NCI-H1417 (cell line): ENCODE measurements at regions not wholly inside any gene's neighbourhood (a gene's known extent, or its start where the extent isn't known, plus 50 kb on each side); places are given as distances from the start of the nearest gene placed in this dataset.

Source experiments
- DNase-seq, 3 experiments: peaks; one replicate each; lab custom pipeline; 2025; lab: John Stamatoyannopoulos, UW

DNA sequence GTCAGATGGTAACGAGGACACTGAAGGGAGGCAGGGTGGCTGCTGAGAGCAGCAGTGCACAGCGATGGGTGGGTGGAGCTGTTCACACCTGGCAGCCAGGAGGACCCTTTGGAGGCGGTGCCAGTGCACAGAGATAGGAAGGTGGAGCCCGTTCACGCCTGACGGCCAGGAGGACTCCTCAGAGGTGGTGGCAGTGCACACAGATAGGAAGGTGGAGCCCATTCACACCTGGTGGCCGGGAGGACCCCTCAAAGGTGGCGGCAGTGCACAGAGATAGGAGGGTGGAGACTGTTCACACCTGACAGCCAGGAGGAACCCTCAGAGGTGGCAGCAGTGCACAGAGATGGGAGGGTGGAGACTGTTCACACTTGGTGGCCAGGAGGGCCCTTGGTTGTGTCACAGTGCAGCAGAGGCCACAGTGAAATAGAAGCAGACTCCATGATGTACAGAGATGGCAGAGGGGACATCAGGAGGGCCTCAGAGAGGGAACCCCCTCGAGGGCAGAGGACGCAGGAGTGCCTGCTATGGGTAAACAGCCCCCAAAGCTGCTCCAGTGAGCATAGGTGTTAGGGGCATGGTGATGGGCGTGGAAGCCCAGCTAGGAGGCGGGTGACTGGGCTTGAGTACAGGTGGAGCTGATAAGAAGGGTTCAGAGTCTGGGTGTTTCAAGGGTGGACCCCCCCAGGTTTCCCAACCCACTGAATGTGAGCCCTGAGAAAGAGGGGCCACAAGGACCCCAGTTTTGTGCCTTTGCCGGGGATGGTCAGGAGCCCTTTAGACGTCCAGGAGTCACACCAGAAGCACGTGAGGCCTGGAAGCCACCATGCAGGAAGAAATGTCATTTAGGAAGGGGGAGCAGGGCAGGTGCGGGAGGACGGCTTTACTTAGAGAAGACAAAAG lies 566.7 kb downstream of the BRD1 start:
- DNase-seq: no peak

- DNase-seq: no peak
Measured at GRCh38 chr22:49259839-49260615, 567.6 kb downstream of the BRD1 start.

DNA sequence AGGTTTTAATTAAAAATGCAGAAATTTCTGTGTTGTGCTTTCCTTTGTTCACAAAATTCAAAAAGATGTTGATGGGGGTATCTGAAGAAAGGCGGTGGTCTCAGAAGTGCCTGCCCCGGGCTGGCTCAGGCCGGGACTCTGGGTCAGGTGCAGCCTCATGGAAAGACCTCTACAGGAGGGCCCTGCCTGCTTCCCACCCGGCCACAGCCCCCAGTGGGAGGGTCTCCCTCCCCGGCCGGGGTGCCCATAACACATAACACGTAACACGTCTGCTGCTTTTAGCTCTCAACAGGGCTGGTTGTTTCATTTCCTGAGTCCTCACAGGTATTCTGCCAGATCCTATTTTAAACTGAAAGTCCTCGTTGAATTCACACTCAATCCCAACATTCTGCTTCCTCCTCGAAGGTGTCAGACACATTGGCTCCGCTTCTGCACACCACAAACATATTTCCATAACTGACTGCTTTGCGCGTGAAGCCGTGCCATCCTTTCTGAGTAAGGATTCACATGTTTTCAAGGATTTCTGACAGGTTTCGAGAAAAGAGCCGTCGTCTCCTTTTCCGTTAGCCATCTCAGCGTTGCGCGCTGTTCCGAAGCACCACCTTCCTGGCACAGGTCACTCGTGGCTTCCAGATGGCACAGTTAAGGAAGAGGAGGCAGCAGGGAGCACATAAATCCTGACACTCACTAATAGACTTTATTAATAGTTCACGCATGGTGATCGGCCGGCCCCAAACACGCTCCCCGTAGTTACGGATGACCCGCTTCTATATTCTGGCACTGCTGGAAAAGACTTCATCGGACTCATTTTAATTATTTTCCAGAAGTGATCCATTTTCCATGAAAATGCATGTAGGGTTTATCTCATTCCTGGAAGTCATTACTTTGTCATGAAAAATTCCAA lies 569.3 kb downstream of the BRD1 start:
- no peak for DNase-seq

DNA sequence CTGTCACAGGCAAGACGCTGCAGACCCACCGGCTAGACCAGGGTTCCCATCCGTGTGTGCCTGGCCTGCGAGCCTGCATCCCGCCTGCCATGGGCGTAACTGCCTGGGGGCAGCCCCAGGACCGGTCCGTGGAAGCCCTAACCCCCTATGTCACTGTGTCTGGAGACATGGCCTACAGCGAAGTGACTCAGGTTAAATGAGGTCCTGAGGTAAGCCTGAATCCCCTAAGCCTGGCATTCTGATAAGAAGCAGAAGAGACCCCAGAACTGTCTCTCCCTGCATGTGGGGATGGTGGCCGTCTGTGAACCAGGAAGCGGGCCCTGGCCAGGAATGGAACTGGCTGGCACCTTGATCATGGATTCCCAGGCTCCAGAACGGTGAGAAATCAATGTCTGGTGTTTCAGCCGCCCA lies 570.1 kb downstream of the BRD1 start:
- DNase-seq: no peak

GRCh38 chr22:49255741-49256318 lies 571.8 kb downstream of the BRD1 start:
- DNase-seq: no peak

DNA sequence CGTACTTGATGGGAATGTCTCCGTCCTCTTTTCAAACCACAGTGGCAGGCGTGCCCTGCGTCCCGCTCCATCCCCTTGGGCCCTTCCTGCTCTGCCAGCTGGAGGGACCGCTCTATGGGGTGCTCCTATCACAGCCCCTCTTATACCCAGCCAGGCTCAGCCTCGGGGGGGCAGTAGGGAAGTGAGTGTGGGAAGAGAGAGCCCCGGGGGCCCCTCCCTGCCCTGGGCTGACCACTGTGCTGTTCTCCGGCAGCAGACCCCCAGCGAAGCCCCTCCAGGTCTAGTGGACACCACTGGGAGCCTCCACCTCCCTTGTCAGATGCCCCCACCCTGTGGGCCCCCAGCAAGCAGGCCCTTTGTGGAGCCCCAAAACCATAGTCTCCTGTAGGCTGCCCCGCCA lies 572.5 kb downstream of the BRD1 start:
- DNase-seq: no peak

DNA sequence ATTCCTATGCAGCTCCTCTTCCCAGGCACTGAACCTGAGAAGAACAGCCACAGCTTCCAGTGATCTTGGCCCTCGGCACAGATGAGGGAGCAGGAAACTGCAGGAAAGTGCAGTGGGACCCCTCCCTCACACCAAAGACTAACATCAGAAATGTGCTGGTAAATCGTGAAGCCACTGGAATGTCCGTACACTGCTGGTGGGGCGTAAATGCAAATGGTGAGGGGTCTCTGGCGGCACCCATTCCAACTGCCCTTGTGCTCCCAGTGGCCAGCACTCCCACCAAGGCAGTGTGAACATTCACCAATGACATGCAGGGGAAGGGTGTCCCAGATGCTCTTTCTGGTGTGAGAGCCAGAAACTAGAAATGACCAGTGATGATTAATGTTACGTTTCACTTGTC lies 574.0 kb downstream of the BRD1 start:
- DNase-seq: no peak

DNA sequence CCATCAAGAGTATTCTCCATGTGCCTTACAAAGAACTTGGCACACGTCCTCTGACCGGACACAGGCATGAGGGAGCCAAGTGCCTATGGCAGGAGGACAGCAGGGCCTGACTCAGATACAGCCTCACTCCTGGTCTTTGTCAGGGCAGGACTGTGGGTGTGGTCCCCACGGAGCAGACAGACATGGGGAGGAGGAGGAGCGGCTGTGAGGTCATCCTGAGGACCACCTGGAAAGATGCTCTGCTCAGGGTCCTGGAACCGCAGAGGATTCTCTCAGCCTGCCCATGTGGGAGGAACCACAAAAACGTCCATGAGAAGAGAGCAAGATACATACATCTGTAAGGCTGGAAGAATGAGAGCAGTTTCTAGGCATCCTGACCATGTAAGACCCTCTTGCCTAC lies 576.3 kb downstream of the BRD1 start:
- no peak for DNase-seq

DNA sequence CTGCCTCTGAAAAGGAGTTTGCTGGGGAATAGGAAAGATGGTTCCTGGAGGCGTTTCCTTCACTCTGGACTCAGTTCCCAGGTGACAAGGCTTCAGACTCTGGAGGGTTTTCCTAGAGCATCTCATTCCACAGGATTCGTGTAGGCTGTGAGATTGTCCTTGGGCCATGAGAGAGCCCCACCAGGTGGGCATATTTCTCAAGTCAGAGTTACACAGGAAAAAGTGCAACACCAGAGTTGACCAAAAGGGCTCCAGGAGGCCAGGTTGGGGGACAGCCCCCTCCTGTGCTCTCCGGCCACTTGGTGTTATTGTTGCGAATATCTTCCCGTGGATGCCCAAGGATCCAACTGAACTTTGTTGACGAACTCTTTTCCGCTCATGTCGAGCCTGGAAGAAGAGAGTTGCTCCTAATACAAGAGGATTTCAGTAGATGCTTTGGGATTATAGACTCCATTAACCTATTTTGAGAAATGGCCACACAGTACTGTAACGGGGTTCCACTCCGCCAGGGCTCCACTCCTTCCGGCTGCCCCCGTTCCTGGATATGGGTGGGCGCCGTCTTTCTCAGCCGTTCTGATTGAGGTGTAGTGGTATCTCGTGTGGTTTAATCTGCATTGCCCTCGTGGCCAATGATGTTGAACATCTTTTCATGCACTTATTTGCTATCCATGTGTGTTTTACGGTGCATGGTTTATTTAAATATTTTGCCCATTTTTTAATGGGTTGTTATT lies 580.3 kb downstream of the BRD1 start:
- no peak for DNase-seq

GRCh38 chr22:49244466-49245420 lies 582.9 kb downstream of the BRD1 start:
- DNase-seq: no peak

GRCh38 chr22:49243965-49244364 lies 583.7 kb downstream of the BRD1 start:
- no peak for DNase-seq

DNA sequence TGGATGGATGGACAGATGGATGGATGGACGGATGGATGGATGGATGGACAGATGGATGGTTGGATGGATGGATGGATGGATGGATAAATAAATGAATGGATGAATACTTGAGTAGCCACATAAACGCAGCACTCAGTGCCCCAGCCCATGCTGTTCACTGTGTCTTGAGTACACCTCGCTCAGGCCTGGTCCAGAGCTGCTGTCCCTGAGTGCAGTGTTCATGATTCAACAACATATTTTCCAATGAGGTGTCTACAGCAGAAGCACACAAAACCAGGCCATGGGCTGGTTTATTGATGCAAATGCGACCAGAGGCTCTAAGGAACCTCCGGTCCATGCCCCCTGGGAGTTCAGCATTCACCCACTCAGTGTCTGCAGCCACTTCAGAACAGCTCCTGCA lies 584.3 kb downstream of the BRD1 start:
- no peak for DNase-seq

DNA sequence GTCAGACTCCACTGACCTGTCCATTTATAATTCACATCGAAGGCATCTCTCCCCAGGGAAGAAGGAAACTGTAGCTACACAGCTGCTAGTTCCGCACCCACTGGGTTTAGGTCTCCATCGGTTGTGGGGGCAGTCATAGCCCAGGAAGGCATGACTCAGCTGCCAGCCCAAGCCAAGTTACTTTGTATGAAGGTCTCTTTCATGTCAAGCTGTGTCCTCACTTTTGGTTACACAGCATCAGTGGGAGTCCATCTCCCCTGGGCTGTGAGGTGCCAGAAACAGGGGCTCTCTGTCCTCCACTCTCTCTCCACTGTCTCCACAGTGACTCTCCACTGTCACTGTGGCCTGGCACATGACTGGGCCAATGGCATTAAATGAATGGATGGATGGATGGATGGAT lies 585.2 kb downstream of the BRD1 start:
- no peak for DNase-seq

- DNase-seq: no peak
Measured at GRCh38 chr22:49241174-49241851, 586.4 kb downstream of the BRD1 start.

- DNase-seq: no peak
Measured at GRCh38 chr22:49240472-49240871, 587.2 kb downstream of the BRD1 start.

- no peak for DNase-seq
Measured at GRCh38 chr22:49240016-49240380, 587.7 kb downstream of the BRD1 start.

GRCh38 chr22:49239264-49240015 lies 588.2 kb downstream of the BRD1 start:
- no peak for DNase-seq
